GM13976 (cell line): ENCODE measurements at regions not wholly inside any gene's neighbourhood (a gene's known extent, or its start where the extent isn't known, plus 50 kb on each side); places are given as distances from the start of the nearest gene placed in this dataset.

ENCODE experiments used
- DNase-seq: peaks from one replicate; pipeline ENCODE4 v3.0.0; 2012; ENCODE audit warnings: low spot score
- in situ Hi-C: fragments of 300-500 bp; cut with MboI; formaldehyde crosslinking; loops from one replicate; pipeline ENCODE4 v1.12.0; 2022; ENCODE audit warnings: low sequenced_read_pairs, mixed read lengths, inconsistent platforms; ENCODE audit not compliant: unreplicated experiment
- TF ChIP-seq, protein P1 (sequence below): IDR thresholded peaks from 2 replicates; pipeline ENCODE4 v1.5.1; 2012; ENCODE audit warnings: borderline replicate concordance, mild to moderate bottlenecking; ENCODE audit not compliant: insufficient read depth; ENCODE audit errors: extremely low read depth, missing control alignments, control extremely low read depth

DNA sequence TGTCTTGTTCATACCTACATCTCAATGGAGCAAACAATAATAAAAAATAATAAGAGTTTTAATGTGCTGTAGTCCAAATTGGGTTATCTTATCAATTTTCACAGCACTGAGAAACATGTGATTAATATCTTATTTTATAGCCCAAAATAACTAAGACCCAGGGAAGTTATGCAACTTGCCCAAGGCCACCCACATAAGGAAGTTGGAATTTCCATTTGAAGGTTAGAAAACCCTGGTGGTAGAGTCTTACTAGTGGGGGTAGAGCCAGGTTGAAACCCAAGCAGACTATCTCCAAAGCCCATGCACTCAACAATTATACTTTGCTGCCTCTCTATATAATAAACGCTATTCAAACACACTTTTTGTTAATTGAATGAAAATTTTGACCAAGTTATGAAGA, 270.0 kb upstream of the CAND1 start:
- TF ChIP-seq, protein P1, sequence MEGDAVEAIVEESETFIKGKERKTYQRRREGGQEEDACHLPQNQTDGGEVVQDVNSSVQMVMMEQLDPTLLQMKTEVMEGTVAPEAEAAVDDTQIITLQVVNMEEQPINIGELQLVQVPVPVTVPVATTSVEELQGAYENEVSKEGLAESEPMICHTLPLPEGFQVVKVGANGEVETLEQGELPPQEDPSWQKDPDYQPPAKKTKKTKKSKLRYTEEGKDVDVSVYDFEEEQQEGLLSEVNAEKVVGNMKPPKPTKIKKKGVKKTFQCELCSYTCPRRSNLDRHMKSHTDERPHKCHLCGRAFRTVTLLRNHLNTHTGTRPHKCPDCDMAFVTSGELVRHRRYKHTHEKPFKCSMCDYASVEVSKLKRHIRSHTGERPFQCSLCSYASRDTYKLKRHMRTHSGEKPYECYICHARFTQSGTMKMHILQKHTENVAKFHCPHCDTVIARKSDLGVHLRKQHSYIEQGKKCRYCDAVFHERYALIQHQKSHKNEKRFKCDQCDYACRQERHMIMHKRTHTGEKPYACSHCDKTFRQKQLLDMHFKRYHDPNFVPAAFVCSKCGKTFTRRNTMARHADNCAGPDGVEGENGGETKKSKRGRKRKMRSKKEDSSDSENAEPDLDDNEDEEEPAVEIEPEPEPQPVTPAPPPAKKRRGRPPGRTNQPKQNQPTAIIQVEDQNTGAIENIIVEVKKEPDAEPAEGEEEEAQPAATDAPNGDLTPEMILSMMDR, result no peak
- no peak for DNase-seq
- in situ Hi-C loops, result no loop called here

DNA sequence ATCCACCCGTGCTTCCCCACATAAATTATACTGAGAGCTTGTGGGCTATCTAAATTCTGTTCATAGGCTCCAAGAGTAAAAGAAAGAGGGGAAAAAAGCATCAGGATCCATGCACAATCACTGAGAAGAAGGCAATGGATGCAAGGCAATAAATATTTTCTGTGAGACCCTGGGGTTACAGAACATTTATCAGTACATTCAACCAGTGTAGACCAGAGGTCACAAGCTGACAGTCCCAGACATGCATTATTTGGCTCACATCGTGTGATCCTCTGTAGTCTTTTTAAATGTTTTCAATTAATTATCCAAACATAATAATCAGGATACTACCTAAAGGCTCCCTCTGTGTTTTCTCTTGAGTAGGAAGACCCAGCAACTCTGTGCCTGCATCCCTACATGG, 267.9 kb upstream of the CAND1 start:
- no peak for DNase-seq
- TF ChIP-seq, protein P1, result no peak
- in situ Hi-C loops, result no loop called here

DNA sequence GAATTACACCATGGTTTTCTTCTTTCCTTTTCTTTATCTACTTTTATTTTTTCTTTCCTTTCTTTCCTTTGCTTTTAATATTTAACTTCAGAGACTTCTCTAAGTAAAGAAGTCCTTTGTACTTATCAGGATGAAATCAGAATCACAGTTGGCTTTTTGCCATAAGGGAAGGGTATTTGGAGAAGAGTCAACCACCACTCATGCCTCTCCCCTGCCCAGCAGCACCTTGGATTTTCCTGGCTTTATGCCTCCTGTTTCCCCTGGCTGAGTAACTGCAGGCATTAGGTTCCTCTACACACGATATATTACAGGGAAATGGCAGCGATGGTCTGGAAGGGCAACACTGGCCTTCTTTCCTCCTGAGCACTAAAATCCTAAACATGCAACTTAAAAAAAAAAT, 266.4 kb upstream of the CAND1 start:
- no peak for DNase-seq
- in situ Hi-C loops, result no loop called here

DNA sequence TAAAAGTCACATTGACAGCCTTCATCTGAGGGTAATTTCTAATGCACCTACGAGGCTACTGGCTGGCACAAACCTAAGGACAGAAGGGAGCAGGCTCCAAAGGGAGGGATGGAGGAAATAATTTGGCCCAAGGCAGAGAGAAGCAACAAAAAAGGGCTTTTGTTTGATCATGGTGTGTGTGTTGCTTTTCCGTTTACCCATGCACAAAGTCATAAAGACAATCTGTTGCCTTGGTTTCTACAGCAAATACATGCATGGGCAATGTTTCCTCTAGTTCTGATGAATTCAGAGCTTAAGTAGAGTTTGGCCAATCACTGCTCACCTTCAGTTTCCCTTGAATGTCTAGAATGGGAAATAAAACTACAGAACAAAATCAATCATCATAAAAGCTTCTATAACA, 262.5 kb upstream of the CAND1 start:
- DNase-seq, result no peak
- TF ChIP-seq, protein P1, result no peak
- in situ Hi-C loops, result no loop called here

More for the DNA sequence above, 266.4 kb upstream of the CAND1 start:
- TF ChIP-seq, protein P1, result no peak

DNA sequence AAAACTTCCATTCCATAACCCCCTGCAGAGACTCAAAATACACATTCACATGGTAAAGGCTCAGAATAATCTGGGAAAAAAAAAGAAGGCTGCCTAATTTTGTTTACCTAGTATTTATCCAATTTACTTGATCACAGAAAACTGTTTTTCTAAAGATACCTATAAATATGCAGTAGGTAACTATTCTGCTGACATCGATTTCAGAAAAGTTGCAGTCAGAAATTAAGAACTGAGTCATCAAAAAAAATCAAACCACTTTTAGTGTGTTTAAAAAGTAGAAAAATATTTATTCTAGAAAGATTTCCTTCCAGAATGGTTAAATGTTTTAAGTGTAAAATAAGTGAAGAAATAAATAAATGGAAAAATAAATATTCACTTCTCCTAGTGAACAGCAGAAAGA, 254.5 kb upstream of the CAND1 start:
- TF ChIP-seq, protein P1, result no peak
- in situ Hi-C loops, result no loop called here
- no peak for DNase-seq

DNA sequence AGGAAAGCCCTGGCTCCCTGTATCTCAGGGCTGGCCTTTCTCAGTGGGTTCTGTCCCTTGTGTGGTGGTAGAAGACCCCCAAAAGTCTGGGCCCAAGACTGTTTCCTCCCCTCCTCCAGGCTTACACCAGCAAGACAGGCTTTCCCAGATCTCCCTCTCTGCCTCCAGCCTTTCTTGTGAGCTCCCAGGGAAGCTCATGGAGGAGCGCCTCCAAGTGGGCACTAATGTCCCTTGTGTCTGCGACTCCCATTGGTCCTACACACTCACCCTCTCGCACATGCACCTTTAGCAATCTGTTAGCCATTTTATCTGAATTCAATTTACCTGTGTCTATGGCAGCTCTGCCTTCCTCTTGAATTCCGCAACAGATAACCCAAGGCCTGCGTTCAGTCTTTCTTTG, 251.1 kb upstream of the CAND1 start:
- TF ChIP-seq, protein P1, result no peak
- DNase-seq, result no peak
- in situ Hi-C loops, result no loop called here

DNA sequence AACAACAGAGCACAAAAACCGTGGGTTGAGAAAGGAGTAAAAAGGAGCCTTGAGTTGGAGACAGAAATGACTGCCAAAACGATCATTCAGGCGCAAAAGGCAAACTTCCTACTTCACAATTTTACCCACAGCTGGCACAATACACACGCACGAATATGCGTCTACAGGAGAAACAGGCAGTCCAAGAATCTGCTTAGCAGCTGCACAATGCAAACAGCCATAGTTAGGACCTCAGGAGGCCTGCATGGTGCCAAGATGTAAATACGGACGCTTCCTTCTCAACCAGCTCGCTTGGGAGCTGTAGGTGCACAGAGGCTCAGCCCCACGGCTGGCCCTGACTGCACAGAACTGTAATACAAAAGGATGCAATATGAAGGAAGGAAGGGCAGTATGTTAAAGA, 250.1 kb upstream of the CAND1 start:
- TF ChIP-seq, protein P1, result no peak
- DNase-seq, result no peak
- in situ Hi-C loops, result no loop called here
